ENCODE measurements at regions not wholly inside any gene's neighbourhood (a gene's known extent, or its start where the extent isn't known, plus 50 kb on each side); places are given as distances from the start of the nearest gene placed in this dataset.

- no peak for DNase-seq (ENCODE audit: low read depth in 1 of 2, low spot score in 1 of 2)
- H3K4me3 ChIP-seq (replicated peaks; ENCODE audit: insufficient read depth, low read length), result no peak overlapping the region
- TF ChIP-seq GABPA (IDR thresholded peaks at IDR 0.05; ENCODE audit: low read depth) (no peak), SPI1 (IDR thresholded peaks at IDR 0.05; ENCODE audit: borderline replicate concordance, low read depth) (no peak), CTCF (IDR thresholded peaks at IDR 0.05; ENCODE audit: insufficient read depth, low read length) (no peak), REST (IDR thresholded peaks at IDR 0.05; ENCODE audit: insufficient replicate concordance, low read depth) (no peak), POLR2AphosphoS5 (IDR thresholded peaks at IDR 0.05; ENCODE audit: low read depth) (no peak)
- H3K27ac ChIP-seq (replicated peaks), result no peak overlapping the region
- no peaks in the 10 kb centered on the region for H3K27me3 ChIP-seq (ENCODE audit: insufficient read depth, poor library complexity, severe bottlenecking)
Measured at GRCh38 chr12:127526925-127527324, 740.0 kb upstream of the TMEM132C start.

GRCh38 chr12:127528551-127528950 is 738.4 kb upstream of the TMEM132C start:
- H3K4me3 ChIP-seq (replicated peaks; ENCODE audit: insufficient read depth, low read length), result no peak overlapping the region
- TF ChIP-seq GABPA (IDR thresholded peaks at IDR 0.05; ENCODE audit: low read depth) (no peak), CTCF (IDR thresholded peaks at IDR 0.05; ENCODE audit: insufficient read depth, low read length) (no peak), POLR2AphosphoS5 (IDR thresholded peaks at IDR 0.05; ENCODE audit: low read depth) (no peak), SPI1 (IDR thresholded peaks at IDR 0.05; ENCODE audit: borderline replicate concordance, low read depth) (no peak), REST (IDR thresholded peaks at IDR 0.05; ENCODE audit: insufficient replicate concordance, low read depth) (no peak)

GRCh38 chr12:127531542-127531941 is 735.4 kb upstream of the TMEM132C start:
- no peaks in the 10 kb centered on the region for H3K27me3 ChIP-seq (ENCODE audit: insufficient read depth, poor library complexity, severe bottlenecking)
- no peak for DNase-seq (ENCODE audit: low read depth in 1 of 2, low spot score in 1 of 2)
- no peak for TF ChIP-seq POLR2AphosphoS5 (IDR thresholded peaks at IDR 0.05; ENCODE audit: low read depth)
- no peak overlapping the region for H3K4me3 ChIP-seq (replicated peaks; ENCODE audit: insufficient read depth, low read length)
- no peak overlapping the region for H3K27ac ChIP-seq (replicated peaks)

More at GRCh38 chr12:127528551-127528950, 738.4 kb upstream of the TMEM132C start:
- no peak for DNase-seq (ENCODE audit: low read depth in 1 of 2, low spot score in 1 of 2)
- Histone ChIP-seq H3K27me3 (ENCODE audit: insufficient read depth, poor library complexity, severe bottlenecking) (no peaks in the 10 kb centered on the region), H3K27ac (replicated peaks) (no peak overlapping the region)

GRCh38 chr12:127533353-127533752 is 733.6 kb upstream of the TMEM132C start:
- Histone ChIP-seq H3K27me3 (ENCODE audit: insufficient read depth, poor library complexity, severe bottlenecking) (no peaks in the 10 kb centered on the region), H3K4me3 (replicated peaks; ENCODE audit: insufficient read depth, low read length) (no peak overlapping the region), H3K27ac (replicated peaks) (no peak overlapping the region)
- TF ChIP-seq REST (IDR thresholded peaks at IDR 0.05; ENCODE audit: insufficient replicate concordance, low read depth), result no peak
- no peak for TF ChIP-seq CTCF (IDR thresholded peaks at IDR 0.05; ENCODE audit: insufficient read depth, low read length)
- TF ChIP-seq GABPA (IDR thresholded peaks at IDR 0.05; ENCODE audit: low read depth), result no peak
- TF ChIP-seq SPI1 (IDR thresholded peaks at IDR 0.05; ENCODE audit: borderline replicate concordance, low read depth), result no peak
- TF ChIP-seq POLR2AphosphoS5 (IDR thresholded peaks at IDR 0.05; ENCODE audit: low read depth), result no peak
- no peak for DNase-seq (ENCODE audit: low read depth in 1 of 2, low spot score in 1 of 2)

Measured in HL-60 (cell line).